PFSK-1 (cell line): ENCODE measurements at regions not wholly inside any gene's neighbourhood (a gene's known extent, or its start where the extent isn't known, plus 50 kb on each side); places are given as distances from the start of the nearest gene placed in this dataset.

ENCODE experiments used
- REST ChIP-seq, 2 experiments: IDR thresholded peaks; 2 replicates each; pipeline versions ENCODE4 v1.6.1 to v1.8.0; 2011 to 2012; ENCODE audit warnings: low read depth in 2 of 2, low read length in 2 of 2, control low read depth in 1 of 2, inconsistent platforms in 1 of 2, mild to moderate bottlenecking in 1 of 2, moderate library complexity in 1 of 2; ENCODE audit not compliant: insufficient read depth in 1 of 2
- TAF1 ChIP-seq: IDR thresholded peaks from 2 replicates; pipeline ENCODE4 v1.6.1; 2012; ENCODE audit warnings: low read length, control low read depth, borderline replicate concordance; ENCODE audit not compliant: insufficient read depth

GRCh38 chr9:24073007-24073592 lies 247.1 kb upstream of the ELAVL2 start:
- TF ChIP-seq TAF1 (no peak), REST (IDR thresholded peaks at IDR 0.05; ENCODE audit: insufficient read depth in 1 of 2, low read depth in 2 of 2, low read length in 2 of 2) (no peak)
